HL-60 (cell line): ENCODE measurements at regions not wholly inside any gene's neighbourhood (a gene's known extent, or its start where the extent isn't known, plus 50 kb on each side); places are given as distances from the start of the nearest gene placed in this dataset.

Source experiments
- CTCF ChIP-seq: IDR thresholded peaks from one replicate; pipeline ENCODE4 v1.5.1; 2011; ENCODE audit warnings: low read length, control low read depth, inconsistent platforms; ENCODE audit not compliant: insufficient read depth
- SPI1 ChIP-seq: IDR thresholded peaks from 2 replicates; pipeline ENCODE4 v1.6.1; 2012; ENCODE audit warnings: low read depth, mild to moderate bottlenecking, borderline replicate concordance

DNA sequence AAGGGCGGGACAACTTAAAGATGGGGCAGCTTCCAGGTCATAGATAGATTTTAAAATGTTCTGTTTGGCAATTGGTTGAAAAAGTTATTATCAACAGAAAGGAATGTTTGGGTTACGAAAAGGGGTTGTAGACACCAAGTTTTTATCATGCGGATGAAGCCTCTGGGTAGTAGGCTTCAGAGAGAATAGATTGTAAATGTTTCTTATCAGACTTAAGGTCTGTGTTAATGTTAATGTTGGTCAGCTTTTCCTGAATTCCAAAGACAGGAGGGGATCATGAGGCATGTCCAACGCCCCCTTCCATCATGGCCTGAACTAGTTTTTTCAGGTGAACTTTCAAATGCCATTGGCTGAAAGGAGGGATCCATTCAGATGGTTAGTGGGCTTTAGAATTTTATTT is 84.2 kb upstream of the KIF5B start:
- TF ChIP-seq CTCF (no peak), SPI1 (no peak)
